PFSK-1 (cell line): ENCODE measurements at regions not wholly inside any gene's neighbourhood (a gene's known extent, or its start where the extent isn't known, plus 50 kb on each side); places are given as distances from the start of the nearest gene placed in this dataset.

ENCODE experiments used
- POLR2AphosphoS5 ChIP-seq: IDR thresholded peaks from 2 replicates; pipeline ENCODE4 v1.6.1; 2012; ENCODE audit warnings: low read depth, mild to moderate bottlenecking, control low read depth, low read length, moderate library complexity
- SIN3A ChIP-seq: IDR thresholded peaks from 2 replicates; pipeline ENCODE4 v1.6.1; 2012; ENCODE audit warnings: mild to moderate bottlenecking, low read length, moderate library complexity, borderline replicate concordance; ENCODE audit not compliant: insufficient read depth

- TF ChIP-seq SIN3A (no peak), POLR2AphosphoS5 (no peak)
Measured at GRCh38 chr9:2477755-2478154, 143.8 kb upstream of the VLDLR start.
